ENCODE measurements at regions not wholly inside any gene's neighbourhood (a gene's known extent, or its start where the extent isn't known, plus 50 kb on each side); places are given as distances from the start of the nearest gene placed in this dataset.
"Not testable (repeated sequence)": the region's sequence is repeated elsewhere in the genome, so short reads cannot be mapped to it uniquely, and the experiment has no call there.

GRCh38 chr6:19337101-19337500 lies 500.1 kb upstream of the ID4 start:
- no peak for DNase-seq

GRCh38 chr6:19342616-19343015 lies 494.6 kb upstream of the ID4 start:
- DNase-seq, result no peak

- DNase-seq, result no peak
These were observed 487.7 kb upstream of the ID4 start for GRCh38 chr6:19349429-19349828.

- DNase-seq, result no peak
These were observed 483.0 kb upstream of the ID4 start for GRCh38 chr6:19354181-19354580.

- no peak for DNase-seq
These were observed 480.5 kb upstream of the ID4 start for GRCh38 chr6:19356692-19357091.

GRCh38 chr6:19362396-19362795 lies 474.8 kb upstream of the ID4 start:
- peak; percentile 27 for DNase-seq

GRCh38 chr6:19368511-19368910 lies 468.7 kb upstream of the ID4 start:
- no peak for DNase-seq

- DNase-seq, result no peak
These were observed 467.4 kb upstream of the ID4 start for GRCh38 chr6:19369785-19370184.

- DNase-seq, result no peak
These were observed 466.3 kb upstream of the ID4 start for GRCh38 chr6:19370831-19371230.

- no peak for DNase-seq
These were observed 461.6 kb upstream of the ID4 start for GRCh38 chr6:19375613-19376012.

GRCh38 chr6:19377722-19378121 lies 459.4 kb upstream of the ID4 start:
- DNase-seq, result no peak

- no peak for DNase-seq
These were observed 456.9 kb upstream of the ID4 start for GRCh38 chr6:19380293-19380692.

- no peak for DNase-seq
These were observed 454.5 kb upstream of the ID4 start for GRCh38 chr6:19382676-19383075.

GRCh38 chr6:19391926-19392325 lies 445.2 kb upstream of the ID4 start:
- DNase-seq, result no peak

GRCh38 chr6:19394051-19394450 lies 443.1 kb upstream of the ID4 start:
- DNase-seq, result no peak

GRCh38 chr6:19394687-19395086 lies 442.5 kb upstream of the ID4 start:
- DNase-seq, result no peak

GRCh38 chr6:19395316-19395715 lies 441.9 kb upstream of the ID4 start:
- no peak for DNase-seq

GRCh38 chr6:19399406-19399805 lies 437.8 kb upstream of the ID4 start:
- DNase-seq, result peak; percentile 33

- DNase-seq, result not testable (repeated sequence)
These were observed 432.3 kb upstream of the ID4 start for GRCh38 chr6:19404884-19405283.

GRCh38 chr6:19408331-19408730 lies 428.8 kb upstream of the ID4 start:
- DNase-seq, result no peak

GRCh38 chr6:19410481-19410880 lies 426.7 kb upstream of the ID4 start:
- DNase-seq, result no peak

GRCh38 chr6:19413323-19413722 lies 423.8 kb upstream of the ID4 start:
- DNase-seq, result no peak

- no peak for DNase-seq
These were observed 421.4 kb upstream of the ID4 start for GRCh38 chr6:19415605-19416326.

GRCh38 chr6:19416811-19417210 lies 420.4 kb upstream of the ID4 start:
- no peak for DNase-seq

- DNase-seq, result no peak
These were observed 419.5 kb upstream of the ID4 start for GRCh38 chr6:19417713-19418112.
